GM23338 (cell line): ENCODE measurements at regions not wholly inside any gene's neighbourhood (a gene's known extent, or its start where the extent isn't known, plus 50 kb on each side); places are given as distances from the start of the nearest gene placed in this dataset.
"Not testable (repeated sequence)": the region's sequence is repeated elsewhere in the genome, so short reads cannot be mapped to it uniquely, and the experiment has no call there.

Source experiments
- ATAC-seq: fragments of 200-7000 bp; cut with Tn5 transposase; 3 replicates; pipeline ENCODE4 v1.9.1; 2020
- DNase-seq: peaks from one replicate; pipeline ENCODE4 v3.0.0-alpha.2; 2015; ENCODE audit warnings: low spot score
- H2AFZ ChIP-seq: fragments of 200-600 bp; sonication (generic); 2 replicates; pipeline ENCODE4 v1.8.0; 2016; ENCODE audit warnings: antibody characterized with exemption, mild to moderate bottlenecking, moderate library complexity
- H3F3A ChIP-seq: fragments of 200-600 bp; sonication (generic); replicated peaks from 2 replicates; pipeline ENCODE4 v1.8.0; 2017; ENCODE audit warnings: antibody characterized with exemption, mixed run types, low read depth
- H3K27ac ChIP-seq: fragments of 200-600 bp; sonication (generic); 2 replicates; pipeline ENCODE4 v1.6.1; 2016; ENCODE audit warnings: low read depth
- H3K27me3 ChIP-seq: fragments of 200-600 bp; sonication (generic); 2 replicates; pipeline ENCODE4 v1.8.0; 2016; ENCODE audit warnings: mild to moderate bottlenecking, mixed run types, moderate library complexity; ENCODE audit not compliant: insufficient read depth
- H3K36me3 ChIP-seq: fragments of 200-600 bp; sonication (generic); 2 replicates; pipeline ENCODE4 v1.8.0; 2016; ENCODE audit warnings: mild to moderate bottlenecking; ENCODE audit not compliant: insufficient read depth
- H3K4me1 ChIP-seq: fragments of 200-600 bp; sonication (generic); 2 replicates; pipeline ENCODE4 v1.8.0; 2016; ENCODE audit warnings: mild to moderate bottlenecking, moderate library complexity; ENCODE audit not compliant: insufficient read depth
- H3K4me2 ChIP-seq: fragments of 200-600 bp; sonication (generic); 2 replicates; pipeline ENCODE4 v1.7.1; 2017; ENCODE audit warnings: mixed run types
- H3K4me3 ChIP-seq: fragments of 200-600 bp; sonication (generic); 2 replicates; pipeline ENCODE4 v1.6.1; 2016; ENCODE audit warnings: mixed run types
- H3K79me2 ChIP-seq: fragments of 200-600 bp; sonication (generic); replicated peaks from 2 replicates; pipeline ENCODE4 v1.8.0; 2017; ENCODE audit warnings: mild to moderate bottlenecking; ENCODE audit not compliant: insufficient read depth
- H3K9me2 ChIP-seq: fragments of 200-600 bp; sonication (generic); 2 replicates; pipeline ENCODE4 v1.8.0; 2017; ENCODE audit not compliant: insufficient read depth
- H4K20me1 ChIP-seq: fragments of 200-600 bp; sonication (generic); replicated peaks from 2 replicates; pipeline ENCODE4 v1.8.0; 2017; ENCODE audit warnings: mild to moderate bottlenecking; ENCODE audit not compliant: insufficient read depth
- H3K27ac Mint-ChIP-seq: 2 replicates; pipeline ENCODE4 v1.8.0; 2020; ENCODE audit warnings: inconsistent platforms, mild to moderate bottlenecking, moderate library complexity, mixed read lengths
- H3K27me3 Mint-ChIP-seq: 3 replicates; pipeline ENCODE4 v1.8.0; 2022; ENCODE audit warnings: low read depth, mild to moderate bottlenecking, moderate library complexity, mixed read lengths, inconsistent platforms; ENCODE audit not compliant: insufficient read depth, poor library complexity
- H3K36me3 Mint-ChIP-seq: 3 replicates; pipeline ENCODE4 v1.8.0; 2021; ENCODE audit warnings: low read depth, mild to moderate bottlenecking, inconsistent platforms, moderate library complexity, mixed read lengths
- H3K4me1 Mint-ChIP-seq: 3 replicates; pipeline ENCODE4 v1.8.0; 2020; ENCODE audit warnings: mild to moderate bottlenecking, inconsistent platforms, mixed read lengths
- H3K4me3 Mint-ChIP-seq: 3 replicates; pipeline ENCODE4 v1.8.0; 2021; ENCODE audit warnings: moderate library complexity, mild to moderate bottlenecking, inconsistent platforms, mixed read lengths
- H3K9me3 Mint-ChIP-seq: 3 replicates; pipeline ENCODE4 v1.8.0; 2020; ENCODE audit warnings: moderate library complexity, mild to moderate bottlenecking, inconsistent platforms, mixed read lengths
- CREB1 ChIP-seq: fragments of 250-450 bp; sonication (Bioruptor Pico); IDR thresholded peaks from 2 replicates; pipeline ENCODE4 v1.5.0; 2020; ENCODE audit warnings: low read depth, mild to moderate bottlenecking, moderate library complexity
- POLR2AphosphoS5 ChIP-seq: IDR thresholded peaks from 2 replicates; pipeline ENCODE4 v1.6.1; 2016; ENCODE audit warnings: antibody characterized with exemption, low read depth
- TF ChIP-seq, protein P1 (sequence below): IDR thresholded peaks from 2 replicates; pipeline ENCODE4 v1.6.1; 2016; ENCODE audit warnings: antibody characterized with exemption

GRCh38 chr1:223992456-223993246, 121.3 kb upstream of the FBXO28 start:
- peak overlapping the region; percentile 47; the same call in 1 of the 2 replicates for H2AFZ ChIP-seq
- not testable (repeated sequence) for H3K27me3 Mint-ChIP-seq, H3K4me1 Mint-ChIP-seq, H3K9me3 Mint-ChIP-seq, H3K27me3 ChIP-seq, H3K4me1 ChIP-seq, H4K20me1 ChIP-seq, H3K36me3 ChIP-seq, H3K36me3 Mint-ChIP-seq, H3K9me2 ChIP-seq, H3F3A ChIP-seq
- DNase-seq (peak; percentile 98), ATAC-seq (peak; percentile 99)
- TF ChIP-seq POLR2AphosphoS5 (peak; percentile 59), CREB1 (peak; percentile 100)
- TF ChIP-seq, protein P1, sequence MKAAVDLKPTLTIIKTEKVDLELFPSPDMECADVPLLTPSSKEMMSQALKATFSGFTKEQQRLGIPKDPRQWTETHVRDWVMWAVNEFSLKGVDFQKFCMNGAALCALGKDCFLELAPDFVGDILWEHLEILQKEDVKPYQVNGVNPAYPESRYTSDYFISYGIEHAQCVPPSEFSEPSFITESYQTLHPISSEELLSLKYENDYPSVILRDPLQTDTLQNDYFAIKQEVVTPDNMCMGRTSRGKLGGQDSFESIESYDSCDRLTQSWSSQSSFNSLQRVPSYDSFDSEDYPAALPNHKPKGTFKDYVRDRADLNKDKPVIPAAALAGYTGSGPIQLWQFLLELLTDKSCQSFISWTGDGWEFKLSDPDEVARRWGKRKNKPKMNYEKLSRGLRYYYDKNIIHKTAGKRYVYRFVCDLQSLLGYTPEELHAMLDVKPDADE = peak; percentile 62; the same call in 1 of the 2 replicates
- peak overlapping the region; percentile 78 for H3K4me3 ChIP-seq
- peak overlapping the region; percentile 96 for H3K27ac ChIP-seq
- H3K79me2 ChIP-seq = peaks cover 20% of the 10 kb centered on the region
- peak overlapping the region; percentile 85 for H3K4me2 ChIP-seq
- H3K27ac Mint-ChIP-seq = peak overlapping the region; percentile 100
- peak overlapping the region; percentile 98 for H3K4me3 Mint-ChIP-seq

DNA sequence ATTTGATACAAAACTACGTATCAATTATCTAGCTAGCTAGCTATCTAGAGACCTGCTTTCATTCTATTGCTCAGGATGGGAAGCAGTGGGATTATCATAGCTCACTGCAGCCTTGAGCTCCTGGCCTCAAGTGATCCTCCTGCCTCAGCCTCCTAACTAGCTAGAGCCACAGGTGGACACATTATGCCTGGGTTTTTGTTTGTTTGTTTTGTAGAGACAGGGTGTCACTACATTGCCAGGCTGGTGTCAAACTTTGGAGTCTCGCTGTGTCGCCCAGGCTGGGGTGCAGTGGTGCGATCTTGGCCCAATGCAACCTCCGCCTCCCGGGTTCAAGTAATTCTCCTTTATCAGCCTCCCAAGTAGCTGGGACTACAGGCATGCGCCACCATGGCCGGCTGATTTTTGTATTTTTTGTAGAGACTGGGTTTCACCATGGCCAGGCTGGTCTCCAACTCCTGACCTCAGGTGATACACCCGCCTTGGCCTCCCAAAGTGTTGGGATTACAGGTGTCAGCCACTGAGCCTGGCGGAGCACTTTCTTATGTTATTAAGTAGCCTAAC, 122.5 kb upstream of the FBXO28 start:
- not testable (repeated sequence) for H3K9me2 ChIP-seq, H3K27me3 ChIP-seq, H3K4me1 ChIP-seq, H3K4me1 Mint-ChIP-seq, H3K27ac Mint-ChIP-seq, H3K27me3 Mint-ChIP-seq, H2AFZ ChIP-seq, H3F3A ChIP-seq, H4K20me1 ChIP-seq, H3K27ac ChIP-seq, H3K4me3 ChIP-seq, ATAC-seq, DNase-seq, H3K9me3 Mint-ChIP-seq, H3K4me2 ChIP-seq, H3K36me3 ChIP-seq, H3K4me3 Mint-ChIP-seq, H3K36me3 Mint-ChIP-seq
- peaks cover 18% of the 10 kb centered on the region for H3K79me2 ChIP-seq

DNA sequence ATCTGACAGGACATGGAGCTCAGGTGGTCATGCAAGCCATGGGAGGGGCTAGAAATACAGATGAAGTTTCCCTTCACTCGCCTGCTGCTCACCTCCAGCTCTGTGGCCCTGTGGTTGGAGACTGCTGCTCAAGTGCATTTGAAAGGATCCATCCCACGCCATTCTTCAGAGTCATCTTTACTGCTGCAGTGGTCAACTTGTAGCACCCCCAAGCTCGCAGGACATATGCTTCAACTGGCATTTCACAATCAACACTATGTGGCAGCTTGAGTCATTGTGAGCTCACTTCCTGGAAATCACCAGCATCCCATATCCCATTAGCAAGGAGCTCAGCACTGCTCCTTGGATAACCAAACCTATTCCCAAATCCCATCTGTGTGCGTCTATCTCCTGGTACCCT, 116.2 kb upstream of the TP53BP2 start:
- not testable (repeated sequence) for ATAC-seq, H3K27ac Mint-ChIP-seq, DNase-seq, H4K20me1 ChIP-seq, H3K27me3 Mint-ChIP-seq, H3K4me2 ChIP-seq, H3K4me1 Mint-ChIP-seq, H3F3A ChIP-seq, H3K36me3 Mint-ChIP-seq, H3K4me3 Mint-ChIP-seq, H3K9me3 Mint-ChIP-seq, H3K36me3 ChIP-seq, H2AFZ ChIP-seq, H3K4me1 ChIP-seq, H3K27ac ChIP-seq, H3K27me3 ChIP-seq, H3K4me3 ChIP-seq, H3K9me2 ChIP-seq, H3K79me2 ChIP-seq

- not testable (repeated sequence) for H3K4me1 Mint-ChIP-seq, DNase-seq, H3K4me3 ChIP-seq, H3K9me2 ChIP-seq, H3K4me3 Mint-ChIP-seq, H4K20me1 ChIP-seq, H3K27me3 ChIP-seq, H3F3A ChIP-seq, H3K36me3 ChIP-seq, H3K79me2 ChIP-seq, ATAC-seq, H3K36me3 Mint-ChIP-seq, H3K27me3 Mint-ChIP-seq, H3K27ac ChIP-seq, H3K27ac Mint-ChIP-seq, H3K4me1 ChIP-seq, H2AFZ ChIP-seq, H3K4me2 ChIP-seq, H3K9me3 Mint-ChIP-seq
Measured at GRCh38 chr1:223952801-223953200, 107.1 kb upstream of the TP53BP2 start.

DNA sequence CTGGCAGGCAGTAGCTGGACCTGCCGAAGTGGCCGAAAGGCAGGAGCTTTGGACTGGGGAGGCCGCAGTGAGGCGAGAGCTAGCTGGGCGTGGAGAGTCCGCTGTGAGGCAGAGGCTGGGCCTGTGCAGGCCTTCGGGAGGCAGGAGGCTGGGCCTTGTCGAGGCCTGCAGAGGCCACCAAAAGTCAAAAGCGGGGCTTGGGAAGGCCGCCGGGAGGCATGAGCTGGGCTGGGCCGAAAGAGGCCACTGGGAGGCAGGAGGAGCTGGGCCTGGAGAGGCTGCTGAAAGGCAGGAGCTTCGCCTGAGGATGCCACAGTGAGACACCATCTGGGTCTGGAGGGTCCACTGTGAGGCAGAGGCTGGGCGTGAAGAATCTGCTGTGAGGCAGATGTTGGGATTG, 105.8 kb upstream of the TP53BP2 start:
- H3K27ac ChIP-seq, DNase-seq, H3K79me2 ChIP-seq, H3K27me3 Mint-ChIP-seq, H3K4me2 ChIP-seq, H3K36me3 ChIP-seq, H3K4me1 ChIP-seq, ATAC-seq, H4K20me1 ChIP-seq, H3K4me3 ChIP-seq, H3K36me3 Mint-ChIP-seq, H3K4me1 Mint-ChIP-seq, H2AFZ ChIP-seq, H3K27me3 ChIP-seq, H3K4me3 Mint-ChIP-seq, H3K9me2 ChIP-seq, H3K9me3 Mint-ChIP-seq, H3K27ac Mint-ChIP-seq, H3F3A ChIP-seq: not testable (repeated sequence)

- H3K4me1 Mint-ChIP-seq, H3K9me3 Mint-ChIP-seq: not testable (repeated sequence)
Measured at GRCh38 chr1:223949944-223950343, 104.2 kb upstream of the TP53BP2 start.

More at GRCh38 chr1:223949944-223950343, 104.2 kb upstream of the TP53BP2 start:
- not testable (repeated sequence) for H3K27me3 Mint-ChIP-seq, H3K9me2 ChIP-seq, H3K27me3 ChIP-seq, H3F3A ChIP-seq, H4K20me1 ChIP-seq, H3K4me2 ChIP-seq, H2AFZ ChIP-seq, H3K4me3 Mint-ChIP-seq, H3K27ac Mint-ChIP-seq, DNase-seq, ATAC-seq, H3K4me3 ChIP-seq, H3K36me3 Mint-ChIP-seq, H3K4me1 ChIP-seq, H3K27ac ChIP-seq, H3K79me2 ChIP-seq, H3K36me3 ChIP-seq
